Fibroblast of pulmonary artery (primary cell): ENCODE measurements at regions not wholly inside any gene's neighbourhood (a gene's known extent, or its start where the extent isn't known, plus 50 kb on each side); places are given as distances from the start of the nearest gene placed in this dataset.

ENCODE experiments used
- DNase-seq: peaks from one replicate; pipeline ENCODE4 v3.0.0-alpha.2; 2010; ENCODE audit warnings: low read depth
- H3K4me3 ChIP-seq: replicated peaks from 2 replicates; pipeline ENCODE4 v1.5.1; 2011; ENCODE audit warnings: low read depth, mild to moderate bottlenecking, control low read depth, low read length, moderate library complexity
- TF ChIP-seq, protein P1 (sequence below): IDR thresholded peaks from 2 replicates; pipeline ENCODE4 v1.5.1; 2011; ENCODE audit warnings: mild to moderate bottlenecking, control low read depth, low read length, inconsistent platforms; ENCODE audit errors: missing control alignments

DNA sequence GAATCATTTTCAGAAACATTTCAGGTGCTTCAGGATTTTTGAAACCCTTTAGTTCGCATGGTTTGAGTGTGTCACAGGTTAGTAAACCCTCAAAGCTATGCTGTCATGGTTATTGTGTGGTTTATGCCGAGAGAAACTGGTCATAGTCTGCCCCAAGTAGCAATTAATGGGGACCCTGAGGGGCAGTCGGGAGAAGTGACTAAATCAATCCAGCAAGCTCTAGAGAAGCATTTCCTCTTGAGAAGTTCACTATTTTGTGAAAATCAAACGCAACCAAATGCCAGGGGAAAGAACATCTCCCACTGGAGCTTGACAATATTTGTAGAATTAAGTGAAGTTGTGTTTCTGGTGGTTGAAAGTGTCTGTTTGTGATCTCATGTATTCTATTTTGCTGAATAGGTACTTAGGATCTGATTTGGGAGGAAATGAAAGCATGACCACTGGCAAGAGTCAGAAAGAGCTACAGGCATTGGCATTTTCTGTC lies 63.0 kb upstream of the BACH1 start:
- DNase-seq = no peak
- TF ChIP-seq, protein P1, sequence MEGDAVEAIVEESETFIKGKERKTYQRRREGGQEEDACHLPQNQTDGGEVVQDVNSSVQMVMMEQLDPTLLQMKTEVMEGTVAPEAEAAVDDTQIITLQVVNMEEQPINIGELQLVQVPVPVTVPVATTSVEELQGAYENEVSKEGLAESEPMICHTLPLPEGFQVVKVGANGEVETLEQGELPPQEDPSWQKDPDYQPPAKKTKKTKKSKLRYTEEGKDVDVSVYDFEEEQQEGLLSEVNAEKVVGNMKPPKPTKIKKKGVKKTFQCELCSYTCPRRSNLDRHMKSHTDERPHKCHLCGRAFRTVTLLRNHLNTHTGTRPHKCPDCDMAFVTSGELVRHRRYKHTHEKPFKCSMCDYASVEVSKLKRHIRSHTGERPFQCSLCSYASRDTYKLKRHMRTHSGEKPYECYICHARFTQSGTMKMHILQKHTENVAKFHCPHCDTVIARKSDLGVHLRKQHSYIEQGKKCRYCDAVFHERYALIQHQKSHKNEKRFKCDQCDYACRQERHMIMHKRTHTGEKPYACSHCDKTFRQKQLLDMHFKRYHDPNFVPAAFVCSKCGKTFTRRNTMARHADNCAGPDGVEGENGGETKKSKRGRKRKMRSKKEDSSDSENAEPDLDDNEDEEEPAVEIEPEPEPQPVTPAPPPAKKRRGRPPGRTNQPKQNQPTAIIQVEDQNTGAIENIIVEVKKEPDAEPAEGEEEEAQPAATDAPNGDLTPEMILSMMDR = no peak
- no peak overlapping the region for H3K4me3 ChIP-seq

GRCh38 chr21:29236201-29236600 lies 62.5 kb upstream of the BACH1 start:
- H3K4me3 ChIP-seq = no peak overlapping the region
- TF ChIP-seq, protein P1 = no peak
- no peak for DNase-seq

DNA sequence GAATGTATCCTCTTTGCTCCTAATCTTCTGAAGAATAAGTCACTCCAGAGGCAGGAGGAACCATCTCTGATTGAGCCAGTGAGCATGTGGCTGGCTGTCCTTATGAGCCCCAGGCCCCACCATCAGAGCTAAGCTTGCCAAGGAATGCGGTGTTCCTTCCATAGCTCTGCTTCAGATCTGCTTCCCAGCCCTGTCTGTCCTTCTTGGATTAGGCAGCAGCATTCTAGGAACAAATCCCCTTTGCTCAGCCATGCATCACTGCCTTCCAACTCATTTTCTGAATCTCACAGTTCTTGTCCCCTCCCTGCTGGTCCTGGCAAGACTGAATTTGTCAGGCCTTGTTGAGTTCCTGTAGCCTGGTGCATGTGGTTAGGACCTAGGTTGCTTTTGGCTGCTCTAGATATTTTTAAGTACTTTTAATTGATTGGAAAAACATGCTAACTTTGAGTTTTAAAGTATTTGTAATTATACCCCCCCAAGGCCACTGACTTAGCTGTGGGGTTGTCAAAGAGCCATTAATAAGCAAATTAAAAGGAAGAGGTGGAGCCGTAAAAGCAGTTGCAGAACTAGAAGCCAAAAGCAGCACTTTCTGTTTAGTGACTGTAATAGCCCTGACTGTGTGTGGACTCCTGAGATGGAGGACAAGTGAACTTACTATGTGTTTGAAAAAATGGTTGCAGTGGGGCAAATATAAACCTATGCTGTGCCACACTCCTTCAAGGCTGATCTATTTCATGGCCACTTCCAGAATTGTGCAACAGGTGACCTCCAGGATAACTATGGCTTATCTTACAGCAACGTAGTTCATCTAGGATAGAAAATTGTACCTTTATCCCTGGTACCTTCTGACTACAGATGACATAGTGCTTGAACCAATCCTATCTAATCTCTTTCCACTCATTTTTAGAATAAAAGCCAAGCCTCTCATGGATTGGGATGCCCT lies 61.3 kb upstream of the BACH1 start:
- TF ChIP-seq, protein P1 = no peak
- no peak overlapping the region for H3K4me3 ChIP-seq
- DNase-seq = no peak

DNA sequence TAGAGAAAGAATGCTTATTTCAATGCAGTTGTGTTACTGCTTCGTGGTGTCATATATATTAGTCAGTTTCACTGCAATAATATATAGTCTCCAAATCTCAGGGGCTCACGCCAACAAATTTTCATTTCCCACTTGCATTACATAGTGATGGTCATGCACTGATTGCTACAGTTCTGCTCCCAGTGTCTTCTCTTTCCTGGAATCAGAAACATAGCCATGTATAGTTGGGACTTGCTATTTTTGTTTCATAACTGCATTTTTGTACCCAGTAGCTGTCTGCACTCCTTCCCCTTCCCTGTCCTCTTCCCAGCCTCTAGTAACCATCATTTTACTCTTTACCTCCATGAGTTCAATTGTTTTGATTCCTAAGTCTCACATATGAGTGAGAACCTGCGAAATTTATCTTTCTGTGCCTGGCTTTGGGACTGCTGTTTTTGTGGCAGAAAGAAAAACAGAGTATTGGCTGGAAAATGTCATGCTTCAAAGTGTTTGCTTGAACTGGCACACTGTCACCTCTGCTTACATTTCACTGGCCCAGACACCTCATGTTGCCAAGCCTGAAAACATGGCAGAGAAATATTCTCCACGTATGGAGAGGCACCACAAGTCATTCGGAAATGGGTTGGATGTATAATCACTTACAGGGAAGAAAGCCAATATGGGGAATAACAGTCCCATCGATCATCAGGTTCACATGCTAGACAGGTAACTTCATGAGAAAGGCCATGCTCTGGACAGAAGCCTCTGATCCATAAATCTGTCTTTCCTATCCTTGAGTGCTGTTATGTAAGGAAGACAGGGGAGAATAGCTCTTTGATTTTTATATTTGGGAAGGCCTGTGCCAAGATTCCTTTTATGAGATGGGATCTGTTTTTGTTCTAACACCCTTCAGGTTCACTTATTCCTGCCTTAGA lies 60.4 kb upstream of the BACH1 start:
- peak; percentile 50 for DNase-seq
- TF ChIP-seq, protein P1 = no peak
- no peak overlapping the region for H3K4me3 ChIP-seq

- TF ChIP-seq, protein P1 = no peak
- H3K4me3 ChIP-seq = no peak overlapping the region
- no peak for DNase-seq
Observed at GRCh38 chr21:29238967-29239290, 59.8 kb upstream of the BACH1 start.

GRCh38 chr21:29240136-29240535 lies 58.6 kb upstream of the BACH1 start:
- no peak overlapping the region for H3K4me3 ChIP-seq
- no peak for DNase-seq
- TF ChIP-seq, protein P1 = no peak
